Dedifferentiated amniotic fluid mesenchymal stem cell (primary cell): ENCODE measurements at regions not wholly inside any gene's neighbourhood (a gene's known extent, or its start where the extent isn't known, plus 50 kb on each side); places are given as distances from the start of the nearest gene placed in this dataset.
"Not testable (repeated sequence)": the region's sequence is repeated elsewhere in the genome, so short reads cannot be mapped to it uniquely, and the experiment has no call there.

ENCODE experiments used
- DNase-seq: peaks from one replicate; pipeline ENCODE4 v3.0.0-alpha.2; 2016; ENCODE audit errors: extremely low spot score

DNA sequence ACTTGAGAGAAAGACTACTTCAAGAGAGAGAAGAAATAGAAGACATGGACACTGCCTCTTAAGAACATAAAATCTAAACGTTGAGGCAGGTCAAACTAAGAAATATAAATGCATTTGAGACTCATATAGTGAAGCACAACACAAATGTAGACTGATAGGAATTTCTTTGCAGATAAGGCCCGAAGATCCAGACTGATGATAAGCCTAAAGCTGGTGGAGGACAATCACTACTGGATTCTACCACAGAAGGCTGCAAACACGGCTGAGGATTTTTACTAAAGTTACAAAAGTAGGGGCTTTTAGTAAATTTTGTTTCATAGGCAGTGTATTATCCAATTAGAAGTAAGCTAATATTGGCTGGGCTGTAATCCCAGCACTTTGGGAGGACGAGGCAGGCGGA is 278.3 kb downstream of the RAP2B start:
- no peak for DNase-seq

DNA sequence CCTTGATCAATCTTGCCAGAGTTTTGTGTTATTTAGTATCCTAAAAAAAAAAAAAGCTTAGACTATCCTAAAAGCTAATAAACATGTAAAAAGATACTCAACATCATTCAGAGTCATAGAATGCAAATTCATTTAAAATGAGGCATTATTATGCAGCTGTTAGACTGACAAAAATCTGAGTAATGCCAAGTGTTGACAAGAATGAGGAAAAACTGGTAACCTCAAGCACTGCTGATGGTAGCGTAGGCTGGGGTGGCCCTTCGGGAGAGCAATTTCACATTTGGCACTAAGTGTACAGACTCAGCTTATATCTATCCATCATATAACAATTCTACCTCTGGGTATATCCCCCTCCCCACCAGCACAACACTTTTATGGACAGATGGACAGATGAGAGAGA is 280.4 kb downstream of the RAP2B start:
- no peak for DNase-seq

GRCh38 chr3:153442799-153443487 is 280.9 kb downstream of the RAP2B start:
- DNase-seq = no peak

DNA sequence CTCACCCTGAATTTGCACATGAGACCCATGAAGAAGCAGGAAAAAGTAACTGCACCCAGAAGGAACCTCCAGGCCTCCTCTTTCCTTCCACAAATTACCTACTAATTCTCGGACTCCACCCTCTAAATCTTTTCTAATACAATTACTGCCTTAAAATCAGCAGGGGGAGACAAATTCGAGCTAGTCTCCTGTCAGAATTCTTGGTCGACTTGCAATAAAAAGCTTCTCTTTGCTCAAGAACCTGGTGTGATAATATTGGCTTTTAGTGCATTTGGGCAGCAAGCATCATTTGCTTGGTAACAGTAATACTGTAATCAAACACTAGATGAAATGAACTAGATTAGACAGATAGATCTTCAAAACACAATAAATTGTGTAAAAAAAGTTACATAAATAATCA is 281.9 kb downstream of the RAP2B start:
- DNase-seq = no peak

DNA sequence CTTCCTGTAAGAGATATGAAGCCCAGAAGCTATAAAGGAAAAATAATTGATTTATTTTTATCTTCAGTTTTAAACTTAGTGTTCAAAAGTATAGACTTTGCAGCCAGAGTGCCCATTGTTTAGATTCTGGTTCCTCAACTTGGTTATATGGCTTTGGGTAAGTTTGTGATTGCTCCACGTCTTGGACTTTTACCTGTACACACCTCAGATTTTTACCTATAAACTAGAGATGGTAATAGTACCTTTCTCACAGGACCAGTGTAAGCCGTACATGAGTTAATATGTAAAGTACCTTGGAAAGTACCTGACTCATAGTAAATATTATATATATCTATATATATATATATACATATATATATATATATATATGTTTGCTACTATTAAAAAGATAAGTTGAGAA is 283.8 kb downstream of the RAP2B start:
- DNase-seq = no peak

DNA sequence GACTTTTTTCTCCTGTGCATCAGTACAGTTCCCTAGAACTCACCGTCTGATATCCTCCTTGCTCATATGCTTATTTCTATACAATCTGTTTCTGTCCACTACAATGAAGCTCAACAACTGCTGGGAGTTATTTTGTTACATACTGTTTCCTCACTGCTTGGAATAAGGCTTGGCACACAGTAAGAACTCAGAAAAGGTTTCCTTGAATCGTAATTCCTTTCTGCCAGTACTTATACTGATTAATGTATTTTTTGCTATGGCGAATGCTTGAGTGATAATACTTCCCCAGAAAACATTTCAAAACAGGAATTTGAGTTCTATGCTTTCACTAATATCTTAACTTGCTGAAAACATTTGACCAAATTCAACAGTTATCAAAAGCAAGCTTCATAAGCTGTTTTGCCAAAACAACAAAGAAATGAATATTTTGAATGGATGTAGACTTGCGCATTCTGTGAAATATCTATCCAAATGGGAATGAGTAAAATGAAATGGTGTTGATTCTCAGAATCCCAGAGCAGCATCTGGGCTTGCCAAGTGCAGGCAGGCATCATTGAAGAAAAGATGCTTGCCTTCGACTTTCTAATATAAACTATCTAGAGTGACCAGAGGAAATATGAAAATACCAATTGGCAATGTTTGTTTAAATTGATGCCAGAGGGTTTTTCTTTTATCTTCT is 286.3 kb downstream of the RAP2B start:
- DNase-seq = no peak

DNA sequence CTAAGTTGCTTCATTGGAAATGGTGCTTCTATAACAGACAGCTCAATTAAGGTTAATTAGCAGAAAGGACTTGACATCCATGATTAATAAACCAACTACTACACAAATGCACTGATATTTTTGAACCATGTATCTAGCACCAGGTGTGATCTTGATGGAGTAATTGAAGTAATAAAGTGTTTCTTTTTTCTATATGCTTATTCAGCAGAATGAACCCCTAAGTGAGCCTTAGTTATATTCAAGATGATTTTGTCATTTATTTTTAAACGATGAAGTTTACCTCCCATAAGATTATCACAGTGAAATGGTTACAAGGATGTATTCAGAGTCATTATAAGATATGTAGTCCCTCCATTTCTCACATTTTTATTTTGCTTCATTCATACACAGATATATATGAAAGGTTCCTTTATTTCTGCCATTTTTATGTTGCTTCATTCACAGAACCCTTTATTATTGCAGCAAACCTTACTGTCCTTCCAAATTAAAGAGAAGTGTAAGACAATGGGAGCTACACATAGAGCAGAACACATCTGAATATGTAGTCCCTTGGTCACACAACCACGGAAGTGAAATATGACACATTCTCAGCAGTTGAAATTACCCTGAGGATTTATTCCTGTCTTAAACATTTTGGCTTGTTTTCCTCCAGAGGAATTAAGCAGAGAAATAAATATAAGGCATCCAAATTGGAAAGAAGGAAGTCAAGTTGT is 295.0 kb downstream of the RAP2B start:
- no peak for DNase-seq

DNA sequence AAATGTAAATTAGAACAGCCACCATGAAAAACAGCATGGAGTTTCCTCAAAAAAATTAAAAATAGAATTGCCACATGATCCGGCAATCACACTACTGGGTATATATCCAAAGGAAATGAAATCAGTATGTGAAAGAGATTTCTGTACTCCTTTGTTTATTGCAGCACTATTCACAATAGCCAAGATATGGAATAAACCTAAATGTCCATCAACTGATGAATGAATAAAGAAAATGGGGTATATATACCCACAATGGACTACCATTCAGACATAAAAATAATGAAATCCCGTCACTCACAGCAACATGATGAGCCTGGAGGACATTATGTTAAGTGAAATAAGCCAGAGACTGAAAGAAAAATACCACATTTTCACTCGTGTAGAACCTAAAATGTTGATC is 296.9 kb downstream of the RAP2B start:
- DNase-seq = no peak

DNA sequence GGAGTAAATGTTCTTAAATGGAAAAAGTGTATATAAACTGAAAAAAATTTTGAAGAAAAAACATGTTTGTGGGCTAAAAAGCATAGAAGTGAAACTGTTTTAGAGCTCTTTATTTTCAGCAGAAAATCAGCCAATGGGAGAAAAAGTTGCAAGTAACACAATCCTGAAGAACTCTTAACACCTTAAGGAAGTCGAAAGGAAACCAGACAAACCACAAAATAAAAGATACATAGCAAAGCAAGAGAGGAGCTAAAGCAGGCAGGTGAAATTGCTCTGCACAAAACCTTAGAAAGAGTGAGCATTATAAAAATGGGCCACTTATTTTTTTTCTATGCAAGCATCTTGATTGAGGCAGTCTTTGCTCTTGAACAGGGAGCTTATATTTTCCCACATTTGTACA is 300.5 kb downstream of the RAP2B start:
- no peak for DNase-seq

DNA sequence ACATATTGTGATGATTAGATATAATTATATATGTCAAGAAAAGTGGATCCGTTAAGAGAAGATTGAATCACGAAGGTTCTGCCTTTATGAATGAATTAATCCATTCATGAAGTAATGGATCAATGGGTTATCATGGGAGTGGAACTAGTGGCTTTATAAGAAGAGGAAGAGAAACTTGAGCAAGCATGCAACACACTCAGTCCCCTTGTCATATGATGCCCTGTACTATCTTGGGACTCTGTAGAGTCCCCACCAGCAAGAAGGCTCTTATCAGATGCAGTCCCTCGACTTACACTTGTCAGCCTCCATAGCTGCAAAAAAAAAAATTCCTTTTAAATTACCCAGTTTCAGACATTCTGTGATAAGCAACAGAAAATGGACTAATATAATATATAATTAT is 301.9 kb downstream of the RAP2B start:
- DNase-seq = no peak

DNA sequence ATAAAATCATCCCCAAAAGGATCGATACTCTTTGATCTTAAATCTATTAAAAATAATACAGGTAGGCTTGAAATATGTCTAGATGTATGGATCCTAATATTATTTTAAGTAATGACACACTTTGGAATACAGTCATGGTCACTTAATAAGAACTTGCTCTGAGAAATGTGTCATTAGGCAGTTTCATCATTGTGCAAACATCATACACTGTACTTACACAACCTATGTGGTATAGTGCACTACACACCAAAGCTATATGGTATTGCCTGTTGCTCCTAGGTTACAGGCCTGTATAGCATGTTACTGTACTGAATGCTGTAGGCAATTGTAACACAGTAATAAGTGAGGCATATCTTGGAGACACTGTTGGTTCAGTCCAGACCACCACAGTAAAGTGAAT is 307.1 kb downstream of the RAP2B start:
- DNase-seq = no peak

GRCh38 chr3:153484842-153485241 is 322.8 kb downstream of the RAP2B start:
- DNase-seq = no peak

GRCh38 chr3:153495422-153495821 is 333.4 kb downstream of the RAP2B start:
- DNase-seq = no peak

DNA sequence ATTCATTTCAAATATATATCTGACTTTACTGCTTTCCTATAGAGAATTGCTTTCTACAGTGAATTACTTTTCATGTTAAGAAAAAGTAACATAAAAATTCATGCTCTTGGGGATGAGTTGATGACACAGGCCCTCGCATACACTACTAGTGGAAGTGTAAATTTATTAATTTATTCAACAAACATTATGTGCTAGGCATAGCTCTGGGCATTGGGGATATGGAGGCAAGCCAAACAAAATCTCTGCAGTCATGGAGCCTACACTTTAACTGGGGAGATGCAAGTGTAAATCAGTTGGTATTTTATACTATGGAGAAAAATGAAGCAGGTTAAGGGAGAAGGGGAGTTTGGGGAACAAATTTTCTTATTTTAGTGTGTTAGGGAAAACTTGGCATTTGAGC is 340.7 kb downstream of the RAP2B start:
- no peak for DNase-seq

GRCh38 chr3:153503873-153504272 is 341.8 kb downstream of the RAP2B start:
- no peak for DNase-seq

GRCh38 chr3:153506205-153506604 is 344.2 kb downstream of the RAP2B start:
- DNase-seq = not testable (repeated sequence)

DNA sequence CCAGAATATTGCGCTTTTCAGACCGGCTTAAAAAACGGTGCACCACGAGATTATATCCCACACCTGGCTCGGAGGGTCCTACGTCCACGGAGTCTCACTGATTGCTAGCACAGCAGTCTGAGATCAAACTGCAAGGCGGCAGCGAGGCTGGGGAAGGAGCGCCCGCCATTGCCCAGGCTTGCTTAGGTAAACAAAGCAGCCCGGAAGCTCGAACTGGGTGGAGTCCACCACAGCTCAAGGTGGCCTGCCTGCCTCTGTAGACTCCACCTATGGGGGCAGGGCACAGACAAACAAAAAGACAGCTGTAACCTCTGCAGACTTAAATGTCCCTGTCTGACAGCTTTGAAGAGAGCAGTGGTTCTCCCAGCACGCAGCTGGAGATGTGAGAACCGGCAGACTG is 344.7 kb downstream of the RAP2B start:
- not testable (repeated sequence) for DNase-seq

DNA sequence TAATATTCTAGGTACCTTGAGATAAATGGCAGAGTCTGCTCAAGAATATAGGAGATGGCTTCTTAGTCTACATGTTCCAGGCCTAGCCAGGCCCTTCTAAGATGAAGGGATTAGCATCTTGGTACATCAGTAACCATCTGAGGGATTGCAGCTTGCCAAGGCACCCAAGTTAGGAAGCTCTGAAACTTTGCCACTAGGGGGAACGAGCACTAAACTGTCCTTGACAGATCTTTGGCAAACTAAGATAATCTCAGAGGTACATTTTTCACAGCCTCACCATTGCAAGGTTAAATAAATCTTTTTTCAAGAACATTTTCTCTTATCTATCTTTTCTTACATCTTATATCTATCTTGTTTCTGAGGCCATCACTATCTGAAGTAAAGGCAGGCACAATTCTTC is 351.2 kb downstream of the RAP2B start:
- no peak for DNase-seq

DNA sequence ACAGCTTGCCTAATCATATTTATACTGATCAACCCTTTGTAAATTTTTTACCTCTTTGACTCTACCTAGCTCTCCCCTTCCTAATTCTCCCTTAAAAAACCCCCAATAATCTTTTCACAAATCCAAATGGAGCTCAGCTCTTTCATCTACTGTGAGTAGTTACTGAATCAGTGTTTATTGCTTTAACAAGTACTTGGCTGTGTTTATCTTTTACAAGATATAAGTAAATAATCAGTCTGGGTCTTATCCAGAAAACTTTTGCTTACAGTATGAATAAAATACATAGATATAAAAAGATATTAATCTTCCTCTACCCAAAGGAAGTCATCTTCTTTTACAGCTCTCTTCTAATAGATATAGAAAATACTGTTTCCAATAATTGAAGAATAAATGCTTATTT is 366.4 kb downstream of the RAP2B start:
- no peak for DNase-seq

GRCh38 chr3:153539263-153539662 is 377.2 kb downstream of the RAP2B start:
- DNase-seq = no peak

DNA sequence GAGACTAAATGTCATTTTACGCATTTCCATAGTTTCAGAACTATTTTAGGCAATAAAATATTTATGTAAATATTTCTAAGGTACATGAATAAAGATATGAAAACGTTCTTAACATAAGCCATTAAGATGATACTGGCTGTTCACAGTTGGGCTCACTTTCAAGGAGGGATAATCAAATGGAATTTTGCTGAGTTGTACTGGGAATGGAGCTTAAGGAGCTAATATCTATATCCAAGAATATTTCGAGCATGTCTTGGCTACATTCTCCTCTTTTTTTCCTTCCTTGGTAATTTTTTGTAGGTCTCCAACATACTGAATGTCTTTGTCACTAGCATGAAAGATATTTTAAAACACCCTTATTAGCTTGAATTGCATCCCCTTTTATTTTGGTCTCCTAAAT is 383.4 kb downstream of the RAP2B start:
- no peak for DNase-seq

DNA sequence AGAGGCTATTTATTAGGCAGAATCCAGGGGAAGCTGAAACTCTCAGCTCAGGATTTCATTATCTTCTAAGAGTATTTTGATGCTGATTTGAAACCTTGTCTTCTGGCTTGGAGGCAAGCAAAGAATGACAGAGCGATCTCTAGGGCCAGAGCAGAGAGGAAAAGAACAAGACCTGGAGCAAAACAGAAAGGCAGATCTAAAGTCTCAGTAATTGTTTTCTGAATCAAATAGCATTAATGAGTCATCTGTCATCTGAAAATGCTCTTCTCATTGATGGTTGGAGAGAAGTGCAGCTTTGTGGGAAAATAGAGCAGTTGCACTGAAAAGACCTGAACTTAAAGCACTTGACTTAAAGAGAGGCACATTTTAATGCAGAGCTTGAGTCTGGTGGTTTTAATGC is 385.9 kb downstream of the RAP2B start:
- no peak for DNase-seq

- DNase-seq = not testable (repeated sequence)
These were observed 387.7 kb downstream of the RAP2B start for GRCh38 chr3:153549686-153550085.
